LNCAP (cell line): ENCODE measurements at regions not wholly inside any gene's neighbourhood (a gene's known extent, or its start where the extent isn't known, plus 50 kb on each side); places are given as distances from the start of the nearest gene placed in this dataset.

Experiments
- CTCF ChIP-seq: fragments of 450-650 bp; IDR thresholded peaks from 2 replicates; pipeline ENCODE4 v1.5.1; 2017; ENCODE audit warnings: mild to moderate bottlenecking

- no peak for TF ChIP-seq CTCF
Measured at GRCh38 chr4:10333942-10334341, 123.3 kb downstream of the ZNF518B start.

GRCh38 chr4:10326075-10326474 is 131.2 kb downstream of the ZNF518B start:
- TF ChIP-seq CTCF: no peak

- TF ChIP-seq CTCF: no peak
Measured at GRCh38 chr4:10321931-10322330, 135.3 kb downstream of the ZNF518B start.

GRCh38 chr4:10320130-10320529 is 137.1 kb downstream of the ZNF518B start:
- no peak for TF ChIP-seq CTCF

- no peak for TF ChIP-seq CTCF
Measured at GRCh38 chr4:10317345-10317744, 139.9 kb downstream of the ZNF518B start.

GRCh38 chr4:10316851-10317250 is 140.4 kb downstream of the ZNF518B start:
- TF ChIP-seq CTCF: no peak

GRCh38 chr4:10315638-10316037 is 141.6 kb downstream of the ZNF518B start:
- no peak for TF ChIP-seq CTCF

- TF ChIP-seq CTCF: no peak
Measured at GRCh38 chr4:10312568-10312967, 144.7 kb downstream of the ZNF518B start.
